SK-N-SH (cell line): ENCODE measurements at regions not wholly inside any gene's neighbourhood (a gene's known extent, or its start where the extent isn't known, plus 50 kb on each side); places are given as distances from the start of the nearest gene placed in this dataset.

Experiments
- small RNA-seq, 7 experiments: library from RNA; depleted of rRNA; stranded (forward); fragments of <200 nt; gene quantifications; one replicate each; pipeline ENCODE3, GENCODE V24; 2012

Small RNAs in the stretch of these regions (small RNA-seq; reads per million reads assigned to genes)
- gene AC107297.1 (0 reads per million in 7 experiments), gene RF00066 (0 reads per million in 7 experiments)
